Esophagus muscularis mucosa (tissue), 4 donors: ENCODE measurements at regions not wholly inside any gene's neighbourhood (a gene's known extent, or its start where the extent isn't known, plus 50 kb on each side); places are given as distances from the start of the nearest gene placed in this dataset.

ENCODE experiments used
- DNase-seq: peaks from one replicate; pipeline ENCODE4 v3.0.0-alpha.2; 2017; ENCODE audit errors: extremely low spot score
- H3K27ac ChIP-seq, 4 donors: fragments of 200-600 bp; sonication (generic); replicated peaks in 1 of 4; 1 replicate in 3 of 4; 2 replicates in 1 of 4; pipeline ENCODE4 v1.5.1; 2016 to 2019; ENCODE audit warnings: mild to moderate bottlenecking in 1 of 4
- H3K27me3 ChIP-seq, 4 donors: fragments of 200-600 bp; sonication (generic); one replicate each; pipeline versions ENCODE4 v1.5.1 to v1.6.0; 2016 to 2019
- H3K36me3 ChIP-seq, 4 donors: fragments of 200-600 bp; sonication (generic); one replicate each; pipeline ENCODE4 v1.5.1; 2016 to 2019
- H3K4me1 ChIP-seq, 4 donors: fragments of 200-600 bp; sonication (generic); one replicate each; pipeline ENCODE4 v1.5.1; 2016 to 2019
- H3K4me3 ChIP-seq, 4 donors: fragments of 200-600 bp; sonication (generic); 1 replicate in 2 of 4; 2 replicates in 2 of 4; pipeline ENCODE4 v1.5.1; 2016 to 2019; ENCODE audit warnings: mild to moderate bottlenecking in 4 of 4, moderate library complexity in 1 of 4
- H3K9me3 ChIP-seq, 4 donors: fragments of 200-600 bp; sonication (generic); 1 replicate in 3 of 4; 2 replicates in 1 of 4; pipeline ENCODE4 v1.5.1; 2016 to 2019
- CTCF ChIP-seq, 3 experiments: fragments of 200-600 bp in 2 of 3; fragments of 450-650 bp in 1 of 3; sonication (generic) in 2 of 3; IDR thresholded peaks; one replicate each; pipeline ENCODE4 v1.5.1; 2017 to 2019; ENCODE audit warnings: antibody characterized with exemption in 3 of 3, mild to moderate bottlenecking in 2 of 3, moderate library complexity in 1 of 3
- EP300 ChIP-seq: sonication (generic); formaldehyde crosslinking; IDR thresholded peaks from one replicate; pipeline ENCODE4 v1.6.1; 2017; ENCODE audit warnings: antibody characterized with exemption
- POLR2A ChIP-seq: fragments of 450-650 bp; IDR thresholded peaks from one replicate; pipeline ENCODE4 v1.6.1; 2017; ENCODE audit warnings: antibody characterized with exemption, moderate library complexity, mild to moderate bottlenecking, low read depth
- POLR2AphosphoS5 ChIP-seq, 2 donors: sonication (generic); formaldehyde crosslinking; IDR thresholded peaks; one replicate each; pipeline ENCODE4 v1.6.1; 2017; ENCODE audit warnings: antibody characterized with exemption in 2 of 2
- WGBS: methylation state at CpG from one replicate; pipeline ENCODE4 v1.1.5; 2018; 5-methylcytosine and 5-hydroxymethylcytosine counted together
- intact Hi-C: fragments of 100-400 bp; cut with DNase I; formaldehyde crosslinking; loops from one replicate; pipeline ENCODE4 v1.15.1; 2023

GRCh38 chr11:92917927-92918326 lies 51.5 kb upstream of the MTNR1B start:
- Histone ChIP-seq H3K27me3 (no peaks in the 10 kb centered on the region), H3K36me3 (no peaks in the 10 kb centered on the region), H3K4me1 (no peaks in the 10 kb centered on the region), H3K4me3 (no peak overlapping the region), H3K9me3 (no peaks in the 10 kb centered on the region), H3K27ac (no peak overlapping the region)
- 94% methylated on average over 1 of the region's 1 CpG for WGBS
- intact Hi-C loops, result no loop called here
- no peak for TF ChIP-seq POLR2AphosphoS5 (IDR thresholded peaks at IDR 0.05)
- TF ChIP-seq EP300, result no peak
- TF ChIP-seq CTCF (IDR thresholded peaks at IDR 0.05), result no peak
- no peak for TF ChIP-seq POLR2A
- no peak for DNase-seq

DNA sequence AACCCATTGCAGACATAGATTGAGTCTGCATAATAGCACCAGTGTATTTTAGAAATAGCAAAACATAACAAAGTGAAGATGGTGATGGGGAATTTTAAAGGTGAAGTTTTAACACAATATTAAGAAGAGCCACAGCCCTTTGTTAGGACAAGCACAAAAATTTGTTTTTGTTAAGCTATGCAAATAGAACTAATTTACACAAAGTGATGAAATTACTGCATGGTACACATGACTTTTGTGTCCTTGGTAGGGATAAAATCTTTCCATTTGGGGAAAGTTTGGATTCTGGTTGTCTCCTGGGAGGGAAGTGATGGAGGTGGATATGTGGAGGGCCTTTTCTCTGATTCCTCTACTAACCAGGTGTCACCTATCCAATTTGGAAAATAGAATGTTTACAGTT lies 50.4 kb upstream of the MTNR1B start:
- H3K4me1 ChIP-seq, result no peaks in the 10 kb centered on the region
- no peaks in the 10 kb centered on the region for H3K27me3 ChIP-seq
- intact Hi-C loops, result no loop called here
- H3K4me3 ChIP-seq, result no peak overlapping the region
- no peaks in the 10 kb centered on the region for H3K9me3 ChIP-seq
- H3K27ac ChIP-seq, result no peak overlapping the region
- TF ChIP-seq POLR2A (no peak), EP300 (no peak), CTCF (IDR thresholded peaks at IDR 0.05) (no peak), POLR2AphosphoS5 (IDR thresholded peaks at IDR 0.05) (no peak)
- no peak for DNase-seq
- no peaks in the 10 kb centered on the region for H3K36me3 ChIP-seq
